ENCODE measurements at regions not wholly inside any gene's neighbourhood (a gene's known extent, or its start where the extent isn't known, plus 50 kb on each side); places are given as distances from the start of the nearest gene placed in this dataset.

- TF ChIP-seq ZNF274 (IDR thresholded peaks at IDR 0.05; ENCODE audit: low read depth, low read length) = no peak
Measured at GRCh38 chr1:222413436-222413835, 134.5 kb downstream of the HHIPL2 start (continued).

GRCh38 chr1:222404710-222405109, 143.2 kb downstream of the HHIPL2 start:
- intact Hi-C loops (cut with micrococcal nuclease) = no loop called here
- Histone ChIP-seq H3K4me3 (replicated peaks in 1 of 2; ENCODE audit: low read depth in 1 of 2, low read length in 2 of 2) (no peak overlapping the region), H3K27me3 (ENCODE audit: insufficient read depth, low read length) (0 out of 2 replicates have a peak, but pooled peaks cover 9% of the 10 kb centered on the region), H2AFZ (ENCODE audit: low read depth, low read length, poor library complexity, severe bottlenecking) (no peak overlapping the region), H3K79me2 (ENCODE audit: insufficient read depth, low read length) (no peaks in the 10 kb centered on the region), H3K4me1 (ENCODE audit: control insufficient read depth in 1 of 2, insufficient read depth in 2 of 2, low read length in 2 of 2) (no peaks in the 10 kb centered on the region), H3K9me2 (ENCODE audit: insufficient read depth) (no peaks in the 10 kb centered on the region), H3K4me2 (ENCODE audit: low read length) (no peak overlapping the region), H3K27ac (ENCODE audit: low read depth, low read length) (no peak overlapping the region), H3K36me3 (ENCODE audit: control insufficient read depth in 1 of 2, insufficient read depth in 2 of 2, low read length in 2 of 2) (no peaks in the 10 kb centered on the region), H3K9me3 (ENCODE audit: control insufficient read depth in 1 of 2, insufficient read depth in 1 of 2, low read depth in 1 of 2, low read length in 2 of 2) (no peaks in the 10 kb centered on the region), H4K20me1 (ENCODE audit: insufficient read depth) (no peaks in the 10 kb centered on the region), H3K9ac (ENCODE audit: low read length) (no peak overlapping the region)
- TF ChIP-seq YY1 (IDR thresholded peaks at IDR 0.05; ENCODE audit: extremely low read depth, insufficient replicate concordance, low read depth, low read length) (no peak), FOSL1 (IDR thresholded peaks at IDR 0.05; ENCODE audit: low read depth) (no peak), POLR2A (IDR thresholded peaks at IDR 0.05; ENCODE audit: borderline replicate concordance, extremely low read depth, insufficient read depth, insufficient read length) (no peak), CBX3 (IDR thresholded peaks at IDR 0.05; ENCODE audit: low read depth) (no peak), RAD21 (IDR thresholded peaks at IDR 0.05; ENCODE audit: low read depth) (no peak), CEBPB (IDR thresholded peaks at IDR 0.05; ENCODE audit: low read depth) (no peak), SRF (IDR thresholded peaks at IDR 0.05; ENCODE audit: low read depth) (no peak), ZBTB33 (IDR thresholded peaks at IDR 0.05; ENCODE audit: extremely low read depth, insufficient replicate concordance, low read length) (no peak), SP1 (IDR thresholded peaks at IDR 0.05; ENCODE audit: low read depth) (no peak), EZH2phosphoT487 (IDR thresholded peaks at IDR 0.05; ENCODE audit: borderline replicate concordance) (no peak), EGR1 (IDR thresholded peaks at IDR 0.05; ENCODE audit: low read depth) (no peak), ZNF274 (IDR thresholded peaks at IDR 0.05; ENCODE audit: low read depth, low read length) (no peak)
- TF ChIP-seq, protein P1, sequence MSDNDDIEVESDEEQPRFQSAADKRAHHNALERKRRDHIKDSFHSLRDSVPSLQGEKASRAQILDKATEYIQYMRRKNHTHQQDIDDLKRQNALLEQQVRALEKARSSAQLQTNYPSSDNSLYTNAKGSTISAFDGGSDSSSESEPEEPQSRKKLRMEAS (IDR thresholded peaks at IDR 0.05) = no peak
- no TSS peak for BruUV-seq (replicated peaks)
- DNase-seq (ENCODE audit: low read depth, low spot score) (no peak), ATAC-seq (no peak)
- POLR2A ChIA-PET = no interaction called here
- CTCF ChIA-PET = no interaction called here
- RAD21 ChIA-PET (ENCODE audit: low non-redundant PET in 1 of 2, low total read pairs in 2 of 2, uncharacterized antibody in 2 of 2, unreplicated experiment in 2 of 2) = no interaction called here

All from HCT116 (cell line).